HEK293 (cell line): ENCODE measurements at regions not wholly inside any gene's neighbourhood (a gene's known extent, or its start where the extent isn't known, plus 50 kb on each side); places are given as distances from the start of the nearest gene placed in this dataset.
A peak's percentile ranks its signal among the peaks of the same experiment; 100 is the strongest.

Experiments used
- CTCF ChIA-PET: fragments of 350-600 bp; formaldehyde crosslinking; extraction: SDS; loops from one replicate; lab custom pipeline; 2021; ENCODE audit warnings: antibody characterized with exemption; lab: Yijun Ruan, JAX
- POLR2A ChIA-PET: fragments of 300-600 bp; formaldehyde crosslinking; extraction: SDS; loops from one replicate; lab custom pipeline; 2020; ENCODE audit warnings: antibody characterized with exemption, inconsistent platforms; lab: Yijun Ruan, JAX
- H3K27ac ChIP-seq: fragments of 200-500 bp; sonication (Bioruptor generic); 2 replicates; pipeline ENCODE4 v1.5.1; 2014; ENCODE audit warnings: low read depth, low read length, control low read depth, inconsistent platforms; ENCODE audit errors: extremely low read depth
- H3K36me3 ChIP-seq, 2 experiments: fragments of 200-500 bp in 1 of 2; sonication (Bioruptor generic) in 1 of 2; 1 replicate in 1 of 2; 2 replicates in 1 of 2; pipeline ENCODE4 v1.5.1; 2014 to 2017; ENCODE audit warnings: inconsistent platforms in 2 of 2, low read length in 2 of 2; ENCODE audit not compliant: control insufficient read depth in 2 of 2, insufficient read depth in 1 of 2
- H3K4me1 ChIP-seq: fragments of 200-500 bp; sonication (Bioruptor generic); 2 replicates; pipeline ENCODE4 v1.5.1; 2014; ENCODE audit warnings: mild to moderate bottlenecking, low read length, inconsistent platforms; ENCODE audit not compliant: control insufficient read depth, insufficient read depth
- H3K4me3 ChIP-seq: 2 replicates; pipeline ENCODE4 v1.5.1; 2011; ENCODE audit warnings: low read depth, mild to moderate bottlenecking, control low read depth, low read length, moderate library complexity
- H3K9me3 ChIP-seq: fragments of 200-500 bp; sonication (Bioruptor generic); 2 replicates; pipeline ENCODE4 v1.5.1; 2014; ENCODE audit warnings: low read depth, low read length, inconsistent platforms; ENCODE audit not compliant: control insufficient read depth, insufficient read depth
- INSM2 ChIP-seq: fragments of 450-650 bp; formaldehyde crosslinking; IDR thresholded peaks from 2 replicates; pipeline ENCODE4 v1.5.1; 2016; ENCODE audit warnings: missing biosample characterization, missing genetic modification characterization
- KLF10 ChIP-seq: fragments of 450-650 bp; IDR thresholded peaks from 2 replicates; pipeline ENCODE4 v1.5.1; 2018; ENCODE audit warnings: missing biosample characterization, mild to moderate bottlenecking, missing genetic modification characterization
- MZF1 ChIP-seq: fragments of 450-650 bp; formaldehyde crosslinking; IDR thresholded peaks from 2 replicates; pipeline ENCODE4 v1.5.1; 2017; ENCODE audit warnings: missing biosample characterization, missing genetic modification characterization, borderline replicate concordance
- PBX3 ChIP-seq: sonication (generic); formaldehyde crosslinking; IDR thresholded peaks from 2 replicates; pipeline ENCODE4 v1.8.1; 2022; ENCODE audit warnings: mild to moderate bottlenecking, moderate library complexity, missing genetic modification reagents
- SCRT1 ChIP-seq: fragments of 450-650 bp; formaldehyde crosslinking; IDR thresholded peaks from 2 replicates; pipeline ENCODE4 v1.5.1; 2016; ENCODE audit warnings: missing biosample characterization, missing genetic modification characterization, borderline replicate concordance
- SETDB1 ChIP-seq: IDR thresholded peaks from one replicate; pipeline ENCODE4 v1.6.1; 2017; ENCODE audit warnings: mild to moderate bottlenecking, low read length, moderate library complexity, mixed read lengths; ENCODE audit not compliant: insufficient read length
- SP2 ChIP-seq: fragments of 450-650 bp; formaldehyde crosslinking; IDR thresholded peaks from 2 replicates; pipeline ENCODE4 v1.5.1; 2016; ENCODE audit warnings: missing biosample characterization, missing genetic modification characterization
- YY2 ChIP-seq: fragments of 450-650 bp; formaldehyde crosslinking; IDR thresholded peaks from 2 replicates; pipeline ENCODE4 v1.5.1; 2016; ENCODE audit warnings: missing biosample characterization, missing genetic modification characterization
- ZNF132 ChIP-seq: fragments of 450-650 bp; formaldehyde crosslinking; IDR thresholded peaks from 2 replicates; pipeline ENCODE4 v1.5.1; 2017; ENCODE audit warnings: missing biosample characterization, missing genetic modification characterization, borderline replicate concordance
- ZNF138 ChIP-seq: fragments of 450-650 bp; formaldehyde crosslinking; IDR thresholded peaks from 2 replicates; pipeline ENCODE4 v1.5.1; 2016; ENCODE audit warnings: missing biosample characterization, missing genetic modification characterization, borderline replicate concordance
- ZNF146 ChIP-seq: fragments of 450-650 bp; formaldehyde crosslinking; IDR thresholded peaks from 2 replicates; pipeline ENCODE4 v1.5.1; 2016; ENCODE audit warnings: missing biosample characterization, missing genetic modification characterization
- ZNF155 ChIP-seq: fragments of 450-650 bp; formaldehyde crosslinking; IDR thresholded peaks from 2 replicates; pipeline ENCODE4 v1.5.1; 2016; ENCODE audit warnings: missing biosample characterization, missing genetic modification characterization
- ZNF169 ChIP-seq: fragments of 450-650 bp; formaldehyde crosslinking; IDR thresholded peaks from 2 replicates; pipeline ENCODE4 v1.5.1; 2016; ENCODE audit warnings: missing biosample characterization, missing genetic modification characterization
- ZNF174 ChIP-seq: fragments of 450-650 bp; formaldehyde crosslinking; IDR thresholded peaks from 2 replicates; pipeline ENCODE4 v1.5.0; 2017; ENCODE audit warnings: missing biosample characterization, mild to moderate bottlenecking, missing genetic modification characterization
- ZNF239 ChIP-seq: fragments of 450-650 bp; formaldehyde crosslinking; IDR thresholded peaks from 2 replicates; pipeline ENCODE4 v1.5.1; 2016; ENCODE audit warnings: missing biosample characterization, missing genetic modification characterization
- ZNF24 ChIP-seq: fragments of 450-650 bp; formaldehyde crosslinking; IDR thresholded peaks from 2 replicates; pipeline ENCODE4 v1.5.1; 2016; ENCODE audit warnings: missing biosample characterization, missing genetic modification characterization
- ZNF292 ChIP-seq: fragments of 450-650 bp; formaldehyde crosslinking; IDR thresholded peaks from 2 replicates; pipeline ENCODE4 v1.5.1; 2016; ENCODE audit warnings: low read depth, missing biosample characterization, missing genetic modification characterization, borderline replicate concordance
- ZNF416 ChIP-seq: fragments of 450-650 bp; formaldehyde crosslinking; IDR thresholded peaks from 2 replicates; pipeline ENCODE4 v1.5.1; 2016; ENCODE audit warnings: missing biosample characterization, missing genetic modification characterization
- ZNF623 ChIP-seq: fragments of 450-650 bp; formaldehyde crosslinking; IDR thresholded peaks from 2 replicates; pipeline ENCODE4 v1.5.1; 2016; ENCODE audit warnings: missing biosample characterization, missing genetic modification characterization
- ZNF692 ChIP-seq: fragments of 450-650 bp; formaldehyde crosslinking; IDR thresholded peaks from 2 replicates; pipeline ENCODE4 v1.5.1; 2016; ENCODE audit warnings: missing biosample characterization, missing genetic modification characterization
- ZNF843 ChIP-seq: fragments of 450-650 bp; formaldehyde crosslinking; IDR thresholded peaks from 2 replicates; pipeline ENCODE4 v1.5.1; 2016; ENCODE audit warnings: missing biosample characterization, missing genetic modification characterization
- TF ChIP-seq, protein P1 (sequence below): fragments of 450-650 bp; formaldehyde crosslinking; IDR thresholded peaks from 2 replicates; pipeline ENCODE4 v1.5.1; 2016; ENCODE audit warnings: missing biosample characterization, missing genetic modification characterization, borderline replicate concordance
- TF ChIP-seq, protein P2 (sequence below): fragments of 450-650 bp; formaldehyde crosslinking; optimal IDR thresholded peaks from 2 replicates; pipeline ENCODE3; 2016; ENCODE audit warnings: missing biosample characterization, mild to moderate bottlenecking, missing genetic modification characterization

DNA sequence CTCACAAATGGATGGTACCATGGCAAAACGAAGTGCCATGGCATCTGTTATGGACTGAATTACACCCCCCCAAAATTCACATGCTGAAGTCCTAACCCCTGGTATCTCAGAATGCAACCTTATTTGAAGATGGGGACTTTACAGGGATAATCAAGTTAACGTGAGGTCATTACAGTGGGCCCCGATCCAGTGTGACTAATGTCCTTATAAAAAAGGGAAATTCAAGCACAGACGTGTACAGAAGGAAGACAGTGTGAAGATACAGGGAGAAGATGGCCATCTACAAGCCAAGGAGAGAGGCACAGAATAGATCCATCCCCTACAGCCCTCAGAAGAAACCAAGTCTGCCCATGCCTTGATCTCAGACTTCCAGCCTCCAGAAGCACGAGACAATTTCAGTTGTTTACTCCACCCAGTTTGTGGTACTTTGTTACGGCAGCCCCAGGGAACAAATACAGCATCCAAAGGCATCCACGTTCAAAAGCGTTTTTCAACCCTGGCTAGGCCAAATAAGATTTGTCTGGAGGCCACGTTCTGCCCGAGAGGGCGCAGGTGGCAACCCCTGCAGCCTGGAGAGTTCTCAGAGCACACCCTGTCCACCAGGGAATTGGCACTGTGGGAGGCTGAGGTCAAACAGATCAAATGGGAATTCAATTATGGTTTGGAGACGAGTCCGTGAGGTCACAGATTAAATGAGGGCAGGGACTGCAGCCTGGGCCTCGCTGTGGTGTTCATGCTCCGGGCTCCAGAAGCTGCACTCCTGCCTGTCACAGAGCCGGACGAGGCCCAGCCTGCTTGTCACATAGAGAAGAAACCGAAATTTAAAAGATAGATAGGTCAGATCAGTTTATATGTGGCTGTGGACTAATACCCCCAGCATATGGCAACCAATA lies 494.8 kb downstream of the SHQ1 start:
- POLR2A ChIA-PET: no interaction called here
- CTCF ChIA-PET: no interaction called here
- no peaks in the 10 kb centered on the region for H3K4me1 ChIP-seq
- no peak overlapping the region for H3K27ac ChIP-seq
- no peaks in the 10 kb centered on the region for H3K36me3 ChIP-seq
- no peak overlapping the region for H3K4me3 ChIP-seq
- no peaks in the 10 kb centered on the region for H3K9me3 ChIP-seq
- peak; percentile 69; the same call in 1 of the 2 replicates for TF ChIP-seq ZNF692 (tag by site-specific recombination)
- TF ChIP-seq MZF1 (tag by site-specific recombination): no peak
- no peak for TF ChIP-seq SCRT1
- TF ChIP-seq ZNF169 (tag by site-specific recombination): no peak

- no peaks in the 10 kb centered on the region for H3K36me3 ChIP-seq
- H3K4me3 ChIP-seq: no peak overlapping the region
- ChIA-PET POLR2A (no interaction called here), CTCF (no interaction called here)
- TF ChIP-seq INSM2 (tag by site-specific recombination) (no peak), ZNF843 (tag by site-specific recombination) (no peak), ZNF155 (no peak), ZNF24 (no peak), ZNF146 (tag by site-specific recombination) (no peak), SETDB1 (no peak), PBX3 (CRISPR knock-in tag) (no peak), ZNF623 (tag by site-specific recombination) (no peak), ZNF416 (tag by site-specific recombination) (no peak), ZNF239 (tag by site-specific recombination) (no peak), SP2 (tag by site-specific recombination) (no peak), ZNF292 (tag by site-specific recombination) (no peak), ZNF132 (tag by site-specific recombination) (no peak), ZNF138 (tag by site-specific recombination) (no peak), YY2 (tag by site-specific recombination) (no peak), KLF10 (tag by site-specific recombination) (no peak), ZNF174 (no peak)
- TF ChIP-seq, protein P1, sequence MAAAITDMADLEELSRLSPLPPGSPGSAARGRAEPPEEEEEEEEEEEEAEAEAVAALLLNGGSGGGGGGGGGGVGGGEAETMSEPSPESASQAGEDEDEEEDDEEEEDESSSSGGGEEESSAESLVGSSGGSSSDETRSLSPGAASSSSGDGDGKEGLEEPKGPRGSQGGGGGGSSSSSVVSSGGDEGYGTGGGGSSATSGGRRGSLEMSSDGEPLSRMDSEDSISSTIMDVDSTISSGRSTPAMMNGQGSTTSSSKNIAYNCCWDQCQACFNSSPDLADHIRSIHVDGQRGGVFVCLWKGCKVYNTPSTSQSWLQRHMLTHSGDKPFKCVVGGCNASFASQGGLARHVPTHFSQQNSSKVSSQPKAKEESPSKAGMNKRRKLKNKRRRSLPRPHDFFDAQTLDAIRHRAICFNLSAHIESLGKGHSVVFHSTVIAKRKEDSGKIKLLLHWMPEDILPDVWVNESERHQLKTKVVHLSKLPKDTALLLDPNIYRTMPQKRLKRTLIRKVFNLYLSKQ (tag by site-specific recombination): no peak
- TF ChIP-seq, protein P2, sequence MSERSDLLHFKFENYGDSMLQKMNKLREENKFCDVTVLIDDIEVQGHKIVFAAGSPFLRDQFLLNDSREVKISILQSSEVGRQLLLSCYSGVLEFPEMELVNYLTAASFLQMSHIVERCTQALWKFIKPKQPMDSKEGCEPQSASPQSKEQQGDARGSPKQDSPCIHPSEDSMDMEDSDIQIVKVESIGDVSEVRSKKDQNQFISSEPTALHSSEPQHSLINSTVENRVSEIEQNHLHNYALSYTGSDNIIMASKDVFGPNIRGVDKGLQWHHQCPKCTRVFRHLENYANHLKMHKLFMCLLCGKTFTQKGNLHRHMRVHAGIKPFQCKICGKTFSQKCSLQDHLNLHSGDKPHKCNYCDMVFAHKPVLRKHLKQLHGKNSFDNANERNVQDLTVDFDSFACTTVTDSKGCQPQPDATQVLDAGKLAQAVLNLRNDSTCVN (tag by site-specific recombination): no peak
- H3K4me1 ChIP-seq: no peaks in the 10 kb centered on the region
- no peaks in the 10 kb centered on the region for H3K9me3 ChIP-seq
- H3K27ac ChIP-seq: no peak overlapping the region
Observed at GRCh38 chr3:72352176-72352575, 496.1 kb downstream of the SHQ1 start.
